ENCODE measurements at regions not wholly inside any gene's neighbourhood (a gene's known extent, or its start where the extent isn't known, plus 50 kb on each side); places are given as distances from the start of the nearest gene placed in this dataset.

GRCh38 chr1:222004034-222004433, 262.1 kb upstream of the DUSP10 start:
- no peak for ATAC-seq
- TF ChIP-seq TSHZ2 (CRISPR knock-in tag; IDR thresholded peaks at IDR 0.05): no peak
- no peak for TF ChIP-seq ZC3H10 (CRISPR knock-in tag; IDR thresholded peaks at IDR 0.05)
- TF ChIP-seq TOX (CRISPR knock-in tag; IDR thresholded peaks at IDR 0.05; ENCODE audit: borderline replicate concordance): no peak
- TF ChIP-seq, protein P1, sequence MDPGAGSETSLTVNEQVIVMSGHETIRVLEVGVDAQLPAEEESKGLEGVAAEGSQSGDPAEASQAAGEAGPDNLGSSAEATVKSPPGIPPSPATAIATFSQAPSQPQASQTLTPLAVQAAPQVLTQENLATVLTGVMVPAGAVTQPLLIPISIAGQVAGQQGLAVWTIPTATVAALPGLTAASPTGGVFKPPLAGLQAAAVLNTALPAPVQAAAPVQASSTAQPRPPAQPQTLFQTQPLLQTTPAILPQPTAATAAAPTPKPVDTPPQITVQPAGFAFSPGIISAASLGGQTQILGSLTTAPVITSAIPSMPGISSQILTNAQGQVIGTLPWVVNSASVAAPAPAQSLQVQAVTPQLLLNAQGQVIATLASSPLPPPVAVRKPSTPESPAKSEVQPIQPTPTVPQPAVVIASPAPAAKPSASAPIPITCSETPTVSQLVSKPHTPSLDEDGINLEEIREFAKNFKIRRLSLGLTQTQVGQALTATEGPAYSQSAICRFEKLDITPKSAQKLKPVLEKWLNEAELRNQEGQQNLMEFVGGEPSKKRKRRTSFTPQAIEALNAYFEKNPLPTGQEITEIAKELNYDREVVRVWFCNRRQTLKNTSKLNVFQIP (CRISPR knock-in tag; IDR thresholded peaks at IDR 0.05; ENCODE audit: borderline replicate concordance, low read depth): no peak
- no peak for TF ChIP-seq ISL1 (CRISPR knock-in tag; IDR thresholded peaks at IDR 0.05)
- TF ChIP-seq, protein P2, sequence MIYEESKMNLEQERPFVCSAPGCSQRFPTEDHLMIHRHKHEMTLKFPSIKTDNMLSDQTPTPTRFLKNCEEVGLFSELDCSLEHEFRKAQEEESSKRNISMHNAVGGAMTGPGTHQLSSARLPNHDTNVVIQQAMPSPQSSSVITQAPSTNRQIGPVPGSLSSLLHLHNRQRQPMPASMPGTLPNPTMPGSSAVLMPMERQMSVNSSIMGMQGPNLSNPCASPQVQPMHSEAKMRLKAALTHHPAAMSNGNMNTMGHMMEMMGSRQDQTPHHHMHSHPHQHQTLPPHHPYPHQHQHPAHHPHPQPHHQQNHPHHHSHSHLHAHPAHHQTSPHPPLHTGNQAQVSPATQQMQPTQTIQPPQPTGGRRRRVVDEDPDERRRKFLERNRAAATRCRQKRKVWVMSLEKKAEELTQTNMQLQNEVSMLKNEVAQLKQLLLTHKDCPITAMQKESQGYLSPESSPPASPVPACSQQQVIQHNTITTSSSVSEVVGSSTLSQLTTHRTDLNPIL (CRISPR knock-in tag; IDR thresholded peaks at IDR 0.05; ENCODE audit: low read depth): no peak
- no peak for TF ChIP-seq PATZ1 (CRISPR knock-in tag; IDR thresholded peaks at IDR 0.05; ENCODE audit: borderline replicate concordance)
- no peak for TF ChIP-seq ZNF565 (CRISPR knock-in tag; conservative IDR thresholded peaks at IDR 0.05; ENCODE audit: low read depth)
- TF ChIP-seq ZFP3 (CRISPR knock-in tag; IDR thresholded peaks at IDR 0.05): no peak
- no peak for TF ChIP-seq CSRNP3 (CRISPR knock-in tag; IDR thresholded peaks at IDR 0.05)
- TF ChIP-seq CSDC2 (CRISPR knock-in tag; IDR thresholded peaks at IDR 0.05): no peak
- TF ChIP-seq ZNF70 (CRISPR knock-in tag; IDR thresholded peaks at IDR 0.05): no peak
- TF ChIP-seq PPARA (CRISPR knock-in tag; IDR thresholded peaks at IDR 0.05; ENCODE audit: borderline replicate concordance): no peak
- TF ChIP-seq ARNTL (CRISPR knock-in tag; IDR thresholded peaks at IDR 0.05; ENCODE audit: borderline replicate concordance, low read depth): no peak
- TF ChIP-seq TCF4 (CRISPR knock-in tag; IDR thresholded peaks at IDR 0.05; ENCODE audit: borderline replicate concordance): no peak
- TF ChIP-seq RARB (CRISPR knock-in tag; IDR thresholded peaks at IDR 0.05): no peak
- no peak for TF ChIP-seq BACH2 (CRISPR knock-in tag; IDR thresholded peaks at IDR 0.05; ENCODE audit: borderline replicate concordance)
- no peak for TF ChIP-seq OSR1 (CRISPR knock-in tag; IDR thresholded peaks at IDR 0.05)
- TF ChIP-seq ZNF8 (CRISPR knock-in tag; IDR thresholded peaks at IDR 0.05): no peak

DNA sequence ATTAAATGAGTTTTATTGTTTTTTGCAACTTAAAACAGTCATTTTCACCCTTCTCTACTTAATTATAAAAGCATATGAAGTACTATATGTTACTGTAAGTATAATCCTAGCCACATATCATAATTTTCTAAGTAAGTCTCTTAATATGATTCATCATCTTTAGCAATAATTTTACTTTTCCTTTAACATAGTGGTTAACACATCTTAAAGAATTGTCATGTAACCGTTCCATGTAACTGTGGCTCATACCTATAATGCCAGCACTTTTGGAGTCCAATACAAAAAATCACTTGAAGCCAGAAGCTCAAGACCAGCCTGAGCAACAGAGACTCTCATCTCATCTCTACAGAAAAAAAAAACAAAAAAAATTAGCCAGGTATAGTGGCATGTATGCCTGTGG, 260.6 kb upstream of the DUSP10 start:
- no peak for ATAC-seq
- no peak for TF ChIP-seq RARB (CRISPR knock-in tag; IDR thresholded peaks at IDR 0.05)
- TF ChIP-seq ZFP3 (CRISPR knock-in tag; IDR thresholded peaks at IDR 0.05): no peak
- TF ChIP-seq ESRRG (CRISPR knock-in tag; IDR thresholded peaks at IDR 0.05): no peak
- no peak for TF ChIP-seq ZFP30 (CRISPR knock-in tag; IDR thresholded peaks at IDR 0.05)
- no peak for TF ChIP-seq CSDC2 (CRISPR knock-in tag; IDR thresholded peaks at IDR 0.05)
- TF ChIP-seq, protein P2 (CRISPR knock-in tag; IDR thresholded peaks at IDR 0.05; ENCODE audit: low read depth): no peak
- no peak for TF ChIP-seq ZC3H10 (CRISPR knock-in tag; IDR thresholded peaks at IDR 0.05)

All from SK-N-SH treated with all-trans-retinoic acid at 6 μM for 48 hours (cell line).